KMS-11 (cell line): ENCODE measurements at regions not wholly inside any gene's neighbourhood (a gene's known extent, or its start where the extent isn't known, plus 50 kb on each side); places are given as distances from the start of the nearest gene placed in this dataset.

Experiments used
- H2AFZ ChIP-seq: fragments of 200-600 bp; sonication (generic); 2 replicates; pipeline ENCODE4 v1.6.1; 2016; ENCODE audit warnings: antibody characterized with exemption, mixed run types, low read depth
- H3K27ac ChIP-seq: fragments of 200-600 bp; sonication (generic); 2 replicates; pipeline ENCODE4 v1.6.1; 2016; ENCODE audit warnings: mild to moderate bottlenecking, mixed run types
- H3K27me3 ChIP-seq: fragments of 200-600 bp; sonication (generic); 2 replicates; pipeline ENCODE4 v1.6.1; 2017; ENCODE audit warnings: mild to moderate bottlenecking, low read depth, mixed run types, moderate library complexity; ENCODE audit not compliant: insufficient read depth
- H3K36me3 ChIP-seq: fragments of 200-600 bp; sonication (generic); 2 replicates; pipeline ENCODE4 v1.6.1; 2017; ENCODE audit warnings: mild to moderate bottlenecking, mixed run types; ENCODE audit not compliant: insufficient read depth
- H3K4me1 ChIP-seq: fragments of 200-600 bp; sonication (generic); 2 replicates; pipeline ENCODE4 v1.6.1; 2016; ENCODE audit warnings: mild to moderate bottlenecking, low read depth, mixed run types; ENCODE audit not compliant: poor library complexity, severe bottlenecking
- H3K4me2 ChIP-seq: fragments of 200-600 bp; sonication (generic); 2 replicates; pipeline ENCODE4 v1.7.0; 2016; ENCODE audit warnings: mild to moderate bottlenecking, mixed run types
- H3K4me3 ChIP-seq: fragments of 200-600 bp; sonication (generic); IDR thresholded peaks from 2 replicates; pipeline ENCODE4 v1.6.1; 2017; ENCODE audit warnings: low read depth, low read length, mixed read lengths; ENCODE audit not compliant: insufficient read depth
- H3K79me2 ChIP-seq: fragments of 200-600 bp; sonication (generic); 2 replicates; pipeline ENCODE4 v1.6.1; 2016; ENCODE audit warnings: low read depth, mixed run types; ENCODE audit not compliant: insufficient read depth
- H3K9ac ChIP-seq: fragments of 200-600 bp; sonication (generic); 2 replicates; pipeline ENCODE4 v1.6.1; 2016; ENCODE audit warnings: mild to moderate bottlenecking, mixed run types
- H4K20me1 ChIP-seq: fragments of 200-600 bp; sonication (generic); 2 replicates; pipeline ENCODE4 v1.6.1; 2016; ENCODE audit warnings: mild to moderate bottlenecking, mixed run types; ENCODE audit not compliant: insufficient read depth
- TF ChIP-seq, protein P1 (sequence below): fragments of 200-600 bp; sonication (generic); conservative IDR thresholded peaks from 2 replicates; pipeline ENCODE4 v1.6.1; 2017; ENCODE audit warnings: low read depth, mild to moderate bottlenecking, antibody characterized with exemption, low read length, moderate library complexity, mixed read lengths

DNA sequence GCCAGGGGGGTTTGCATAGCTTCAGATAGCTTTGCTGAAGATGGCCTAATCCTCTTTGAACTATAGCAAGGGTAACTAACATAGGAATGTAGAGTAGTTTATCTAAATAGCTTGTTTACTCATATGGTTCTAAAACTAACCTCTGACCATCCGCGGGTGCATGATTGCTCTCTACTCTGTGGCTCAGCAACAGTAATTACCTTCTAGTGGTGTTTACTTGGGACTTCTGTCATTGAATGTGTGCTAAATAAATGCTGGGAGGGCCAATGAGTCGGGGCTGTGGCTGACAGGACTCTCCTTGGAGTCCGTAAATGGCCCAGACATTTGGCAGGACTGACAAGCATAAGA is 1461.9 kb downstream of the UQCRFS1 start:
- Histone ChIP-seq H3K4me1 (no peaks in the 10 kb centered on the region), H3K36me3 (no peaks in the 10 kb centered on the region), H2AFZ (no peak overlapping the region), H3K27me3 (no peaks in the 10 kb centered on the region), H3K27ac (no peak overlapping the region), H3K79me2 (no peaks in the 10 kb centered on the region), H4K20me1 (no peaks in the 10 kb centered on the region), H3K9ac (no peak overlapping the region), H3K4me2 (no peak overlapping the region), H3K4me3 (no peak overlapping the region)
- TF ChIP-seq, protein P1, sequence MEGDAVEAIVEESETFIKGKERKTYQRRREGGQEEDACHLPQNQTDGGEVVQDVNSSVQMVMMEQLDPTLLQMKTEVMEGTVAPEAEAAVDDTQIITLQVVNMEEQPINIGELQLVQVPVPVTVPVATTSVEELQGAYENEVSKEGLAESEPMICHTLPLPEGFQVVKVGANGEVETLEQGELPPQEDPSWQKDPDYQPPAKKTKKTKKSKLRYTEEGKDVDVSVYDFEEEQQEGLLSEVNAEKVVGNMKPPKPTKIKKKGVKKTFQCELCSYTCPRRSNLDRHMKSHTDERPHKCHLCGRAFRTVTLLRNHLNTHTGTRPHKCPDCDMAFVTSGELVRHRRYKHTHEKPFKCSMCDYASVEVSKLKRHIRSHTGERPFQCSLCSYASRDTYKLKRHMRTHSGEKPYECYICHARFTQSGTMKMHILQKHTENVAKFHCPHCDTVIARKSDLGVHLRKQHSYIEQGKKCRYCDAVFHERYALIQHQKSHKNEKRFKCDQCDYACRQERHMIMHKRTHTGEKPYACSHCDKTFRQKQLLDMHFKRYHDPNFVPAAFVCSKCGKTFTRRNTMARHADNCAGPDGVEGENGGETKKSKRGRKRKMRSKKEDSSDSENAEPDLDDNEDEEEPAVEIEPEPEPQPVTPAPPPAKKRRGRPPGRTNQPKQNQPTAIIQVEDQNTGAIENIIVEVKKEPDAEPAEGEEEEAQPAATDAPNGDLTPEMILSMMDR: no peak

DNA sequence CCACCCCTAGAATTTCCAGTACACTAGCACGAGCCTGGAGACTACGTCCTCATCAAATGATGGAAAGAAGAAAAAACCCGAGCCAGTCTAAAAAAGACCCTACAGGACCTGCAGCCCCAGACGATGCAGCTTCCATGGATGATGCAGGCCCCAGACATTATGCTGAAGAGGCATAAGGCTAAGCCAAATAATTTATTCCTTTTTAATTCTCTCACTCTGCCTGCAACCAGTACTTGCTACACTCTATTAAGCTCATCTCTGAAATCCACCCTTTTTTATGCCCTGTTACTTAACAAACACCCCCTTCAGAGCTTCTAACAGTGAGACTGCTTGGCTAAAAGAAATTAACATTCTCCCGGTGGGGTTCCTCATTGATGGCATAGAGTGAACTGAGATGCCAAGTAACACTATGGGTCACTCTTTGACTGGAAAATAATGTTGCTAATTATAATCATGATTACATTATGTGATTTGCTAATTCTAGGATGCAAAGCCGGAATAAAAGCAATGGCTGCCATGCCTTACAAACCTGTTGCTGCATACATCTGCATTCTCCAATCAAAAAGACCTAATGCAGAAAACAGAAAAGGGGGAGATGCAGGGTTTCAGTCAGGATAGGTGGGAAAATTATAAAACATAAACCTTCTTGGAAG is 1462.4 kb downstream of the UQCRFS1 start:
- no peaks in the 10 kb centered on the region for H3K79me2 ChIP-seq

DNA sequence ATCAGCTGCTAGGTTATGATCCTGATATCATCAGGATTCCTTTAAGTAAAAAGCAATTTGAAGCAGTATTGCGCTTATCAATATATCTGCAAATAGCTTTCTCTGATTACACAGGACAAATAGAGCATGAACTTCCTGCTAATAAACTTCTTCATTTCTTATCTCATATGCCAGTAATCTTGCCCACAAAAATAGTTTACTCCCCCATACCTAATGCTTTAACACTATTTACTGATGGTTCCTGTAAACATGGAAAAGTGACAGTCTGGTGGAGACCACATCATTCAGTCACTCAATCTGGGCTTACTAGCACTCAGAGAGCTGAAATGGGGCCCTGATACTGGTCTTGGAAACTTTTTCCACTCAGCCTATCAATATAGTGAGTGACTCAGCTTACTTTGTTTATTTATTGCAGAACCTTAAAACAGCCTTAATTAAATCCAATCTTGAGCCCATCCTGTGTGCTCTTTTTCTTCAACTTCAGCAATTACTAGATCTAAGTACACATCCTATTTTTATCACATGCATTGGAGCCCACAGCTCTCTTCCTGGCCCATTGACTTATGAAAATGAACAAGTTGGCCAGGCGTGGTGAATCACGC is 1464.3 kb downstream of the UQCRFS1 start:
- Histone ChIP-seq H2AFZ (no peak overlapping the region), H3K4me3 (no peak overlapping the region), H3K79me2 (no peaks in the 10 kb centered on the region), H3K27me3 (no peaks in the 10 kb centered on the region), H3K9ac (no peak overlapping the region), H4K20me1 (no peaks in the 10 kb centered on the region), H3K36me3 (no peaks in the 10 kb centered on the region), H3K4me2 (no peak overlapping the region), H3K4me1 (no peaks in the 10 kb centered on the region), H3K27ac (no peak overlapping the region)
- TF ChIP-seq, protein P1: no peak

More for the DNA sequence above, 1462.4 kb downstream of the UQCRFS1 start:
- H3K9ac ChIP-seq: no peak overlapping the region
- no peak overlapping the region for H2AFZ ChIP-seq
- no peaks in the 10 kb centered on the region for H3K4me1 ChIP-seq
- H3K4me2 ChIP-seq: no peak overlapping the region
- H3K27ac ChIP-seq: no peak overlapping the region
- TF ChIP-seq, protein P1: no peak
- no peaks in the 10 kb centered on the region for H3K27me3 ChIP-seq
- no peaks in the 10 kb centered on the region for H4K20me1 ChIP-seq
- no peak overlapping the region for H3K4me3 ChIP-seq
- no peaks in the 10 kb centered on the region for H3K36me3 ChIP-seq

DNA sequence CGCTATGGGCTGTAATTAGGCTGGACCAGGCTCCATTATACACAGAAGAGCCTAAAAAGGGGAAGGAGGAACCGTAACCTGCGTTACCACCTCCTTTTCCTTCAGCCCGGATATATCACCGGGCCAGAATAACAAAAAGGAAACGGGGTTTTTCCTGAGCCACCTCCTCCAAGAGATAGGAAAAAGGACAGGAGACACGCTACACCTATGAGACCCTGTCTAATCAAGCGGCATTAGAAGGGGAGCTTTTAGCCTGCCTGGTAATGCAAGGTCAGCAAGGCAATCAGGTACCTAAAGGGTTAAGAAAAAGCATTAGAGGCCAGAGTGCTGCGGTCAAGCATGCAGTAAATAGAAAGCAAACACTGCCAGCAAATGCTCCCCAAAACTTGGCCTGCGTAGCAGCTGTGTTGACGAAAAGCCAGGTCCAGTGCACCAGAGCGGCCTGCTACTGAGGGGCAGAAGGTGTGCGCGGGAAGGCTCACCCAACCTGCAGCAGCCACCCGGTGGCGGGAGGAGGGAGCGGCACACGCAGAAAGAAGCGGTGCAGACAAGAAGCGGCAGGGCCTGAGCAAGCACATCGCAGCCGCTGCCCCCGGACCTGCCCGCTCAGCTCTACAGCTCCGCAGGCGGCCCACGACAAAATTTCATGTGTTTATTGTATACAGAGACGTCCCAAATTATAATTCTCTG is 1466.1 kb downstream of the UQCRFS1 start:
- H3K4me2 ChIP-seq: no peak overlapping the region
- no peak overlapping the region for H3K27ac ChIP-seq

More for the DNA sequence above, 1466.1 kb downstream of the UQCRFS1 start:
- no peaks in the 10 kb centered on the region for H3K27me3 ChIP-seq
- no peak overlapping the region for H3K9ac ChIP-seq
- TF ChIP-seq, protein P1: no peak
- no peaks in the 10 kb centered on the region for H3K79me2 ChIP-seq
- no peak overlapping the region for H2AFZ ChIP-seq
- no peaks in the 10 kb centered on the region for H3K36me3 ChIP-seq
- H3K4me3 ChIP-seq: no peak overlapping the region
- no peaks in the 10 kb centered on the region for H3K4me1 ChIP-seq
- no peaks in the 10 kb centered on the region for H4K20me1 ChIP-seq
